Heart right ventricle (tissue), 16 donors: ENCODE measurements at regions not wholly inside any gene's neighbourhood (a gene's known extent, or its start where the extent isn't known, plus 50 kb on each side); places are given as distances from the start of the nearest gene placed in this dataset.
"Not testable (repeated sequence)": the region's sequence is repeated elsewhere in the genome, so short reads cannot be mapped to it uniquely, and the experiment has no call there.

Source experiments
- ATAC-seq, 8 donors: fragments of 200-7000 bp; cut with Tn5 transposase; one replicate each; pipeline ENCODE4 v1.9.1; 2020; ENCODE audit warnings: mild to moderate bottlenecking in 8 of 8, moderate library complexity in 8 of 8, moderate number of reproducible peaks in 1 of 8
- DNase-seq, 2 donors: peaks; one replicate each; pipeline ENCODE4 v3.0.0-alpha.2; 2020
- H3K27ac ChIP-seq, 10 donors: fragments of 200-600 bp; sonication (generic) in 2 of 10; one replicate each; pipeline versions ENCODE4 v1.5.0 to v1.8.0; 2020 to 2022; ENCODE audit warnings: mild to moderate bottlenecking in 3 of 10
- H3K27me3 ChIP-seq, 7 donors: fragments of 200-600 bp; one replicate each; pipeline ENCODE4 v1.8.0; 2021 to 2022; ENCODE audit warnings: mild to moderate bottlenecking in 2 of 7
- H3K36me3 ChIP-seq, 9 donors: fragments of 200-600 bp; sonication (generic) in 1 of 9; one replicate each; pipeline versions ENCODE4 v1.5.0 to v1.8.0; 2020 to 2022; ENCODE audit warnings: mild to moderate bottlenecking in 2 of 9
- H3K4me1 ChIP-seq, 9 donors: fragments of 200-600 bp; sonication (generic) in 1 of 9; one replicate each; pipeline versions ENCODE4 v1.5.0 to v1.8.0; 2020 to 2022; ENCODE audit warnings: mild to moderate bottlenecking in 4 of 9
- H3K4me3 ChIP-seq, 10 donors: fragments of 200-600 bp; sonication (generic) in 2 of 10; one replicate each; pipeline versions ENCODE4 v1.5.0 to v1.8.0; 2020 to 2022; ENCODE audit warnings: mild to moderate bottlenecking in 7 of 10, moderate library complexity in 2 of 10
- H3K9me3 ChIP-seq, 11 donors: fragments of 200-600 bp in 10 of 11; sonication (generic) in 2 of 11; one replicate each; pipeline versions ENCODE4 v1.5.0 to v1.8.0; 2013 to 2022; ENCODE audit warnings: mild to moderate bottlenecking in 2 of 11, control low read depth in 1 of 11, moderate library complexity in 1 of 11
- CTCF ChIP-seq, 9 donors: fragments of 200-600 bp; sonication (generic) in 2 of 9; IDR thresholded peaks; one replicate each; pipeline versions ENCODE4 v1.5.0 to v1.8.0; 2021 to 2022; ENCODE audit warnings: antibody characterized with exemption in 9 of 9, mild to moderate bottlenecking in 5 of 9, moderate library complexity in 1 of 9
- WGBS, 2 donors: extraction: QIAGEN DNeasy Blood & Tissue Kit; methylation state at CpG; one replicate each; pipeline ENCODE4 v1.1.7; 2013; ENCODE audit warnings: inconsistent platforms in 1 of 2; 5-methylcytosine and 5-hydroxymethylcytosine counted together
- intact Hi-C, 10 donors: fragments of 100-400 bp; cut with DNase I; formaldehyde crosslinking; loops; one replicate each; pipeline versions ENCODE4 v1.11.1 to v1.14.2; 2022
- donor health status: Arrhythmogenic right ventricular cardiomyopathy.
- donor health status: ischemic (EF 13 %, LVEDD 7.1; RV severe dilation, severe dysfunction).
- donor health status: healthy with polysubstance abuse.
- donor health status: DM: no; HTN: yes; CAD: no.
- donor health status: DM: no; HTN: no; CAD: no.
- donor health status: ischemic (EF 25% LVEDD 6.9; RV normal size, moderate dysfunction).
- donor health status: ischemic (EF 25% LVEDD 5.7; RV mildly dilated, moderate dysfunction).
- donor health status: healthy.
- donor health status: DM: yes; HTN: yes; CAD: no.
- donor health status: Ischemic cardiomyopathy.
- donor health status: ischemic (EF 35%, LVEDD 5.7; RV mildly dilated, moderate dysfunction).
- donor health status: nonischemic (EF 11% LVEDD 7.7; RV severe dilation, severe dysfunction).
- donor health status: DM: yes; HTN: yes; CAD: no.
- donor health status: PGD.
- donor health status: ischemic (EF 29% LVEDD 5.4; RV normal size, mild dysfunction).
- donor health status: nonischemic (EF 23%, LVEDD 6.1; RV moderate dilation, normal function).

GRCh38 chr18:43970656-43971055, 693.4 kb upstream of the SYT4 start:
- DNase-seq = no peak
- Histone ChIP-seq H3K36me3 (no peaks in the 10 kb centered on the region), H3K9me3 (no peaks in the 10 kb centered on the region), H3K4me3 (no peak overlapping the region), H3K4me1 (no peaks in the 10 kb centered on the region), H3K27ac (no peak overlapping the region), H3K27me3 (no peaks in the 10 kb centered on the region)
- 93 to 94% methylated on average over 4 of the region's 4 CpGs for WGBS, 2 donors
- TF ChIP-seq CTCF (IDR thresholded peaks at IDR 0.05) = no peak
- ATAC-seq = no peak
- intact Hi-C loops = no loop called here

- Histone ChIP-seq H3K4me1 (no peaks in the 10 kb centered on the region), H3K27ac (no peak overlapping the region), H3K27me3 (no peaks in the 10 kb centered on the region), H3K36me3 (no peaks in the 10 kb centered on the region), H3K9me3 (no peaks in the 10 kb centered on the region), H3K4me3 (no peak overlapping the region)
- ATAC-seq (no peak), DNase-seq (no peak)
- no peak for TF ChIP-seq CTCF (IDR thresholded peaks at IDR 0.05)
- 77 to 79% methylated on average over 4 of the region's 4 CpGs for WGBS, 2 donors
- intact Hi-C loops = no loop called here
These were observed 700.9 kb upstream of the SYT4 start for GRCh38 chr18:43978174-43978573.

DNA sequence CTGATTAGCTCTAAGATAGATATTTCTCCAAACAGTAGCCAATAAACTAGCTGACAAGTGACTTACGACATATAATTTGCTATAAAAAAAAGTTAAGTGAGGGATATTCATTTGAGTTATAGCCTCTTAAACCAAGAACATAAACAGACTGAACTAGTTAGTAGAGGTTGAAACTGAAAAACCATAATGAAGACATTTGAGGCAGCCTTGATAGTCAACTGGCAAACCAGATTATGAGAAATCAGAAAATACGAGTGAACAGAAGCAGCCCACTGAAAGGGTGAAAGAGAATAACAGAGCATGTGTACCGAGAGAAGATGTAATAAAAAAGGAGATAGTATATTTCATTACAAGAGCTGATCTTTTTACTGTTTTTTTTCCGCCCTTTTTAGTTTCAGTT, 698.1 kb upstream of the SETBP1 start:
- Histone ChIP-seq H3K36me3 (no peaks in the 10 kb centered on the region), H3K27ac (no peak overlapping the region), H3K27me3 (no peaks in the 10 kb centered on the region), H3K4me1 (no peaks in the 10 kb centered on the region), H3K9me3 (peaks cover 0 to 14% (median 0%) of the 10 kb centered on the region in 11 donors), H3K4me3 (no peak overlapping the region)
- intact Hi-C loops = no loop called here
- WGBS, 2 donors = 87 to 91% methylated on average over 4 of the region's 4 CpGs
- ATAC-seq (no peak), DNase-seq (no peak)
- no peak for TF ChIP-seq CTCF (IDR thresholded peaks at IDR 0.05)

DNA sequence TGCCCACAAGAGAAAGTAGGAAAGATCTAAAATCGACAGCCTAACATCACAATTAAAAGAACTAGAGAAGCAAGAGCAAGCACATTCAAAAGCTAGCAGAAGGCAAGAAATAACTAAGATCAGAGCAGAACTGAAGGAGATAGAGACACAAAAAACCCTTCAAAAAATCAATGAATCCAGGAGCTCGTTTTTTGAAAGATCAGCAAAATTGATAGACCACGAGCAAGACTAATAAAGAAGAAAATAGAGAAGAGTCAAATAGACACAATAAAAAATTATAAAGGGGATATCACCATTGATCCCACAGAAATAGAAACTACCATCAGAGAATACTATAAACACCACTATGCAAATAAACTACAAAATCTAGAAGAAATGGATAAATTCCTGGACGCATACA, 693.6 kb upstream of the SETBP1 start:
- H3K4me1 ChIP-seq, ATAC-seq, DNase-seq, H3K4me3 ChIP-seq, H3K36me3 ChIP-seq, intact Hi-C loops, H3K27ac ChIP-seq, H3K27me3 ChIP-seq: not testable (repeated sequence)
- WGBS, 2 donors = 70 to 77% methylated on average over 4 of the region's 4 CpGs
- peaks cover 0 to 47% (median 4%) of the 10 kb centered on the region in 11 donors for H3K9me3 ChIP-seq

GRCh38 chr18:43992741-43993140, 687.9 kb upstream of the SETBP1 start:
- H3K36me3 ChIP-seq = no peaks in the 10 kb centered on the region
- H3K4me1 ChIP-seq = no peaks in the 10 kb centered on the region
- H3K27ac ChIP-seq = no peak overlapping the region
- no peak for TF ChIP-seq CTCF (IDR thresholded peaks at IDR 0.05)
- intact Hi-C loops = no loop called here
- H3K9me3 ChIP-seq = peaks cover 0 to 32% (median 4%) of the 10 kb centered on the region in 11 donors
- no peak for DNase-seq
- 31 to 57% methylated on average over 1 of the region's 1 CpG for WGBS, 2 donors
- H3K27me3 ChIP-seq = no peaks in the 10 kb centered on the region
- H3K4me3 ChIP-seq = no peak overlapping the region
- no peak for ATAC-seq
